K562 (cell line): ENCODE measurements at regions not wholly inside any gene's neighbourhood (a gene's known extent, or its start where the extent isn't known, plus 50 kb on each side); places are given as distances from the start of the nearest gene placed in this dataset.

Source experiments
- ATF7 ChIP-seq: fragments of 450-650 bp; IDR thresholded peaks from 2 replicates; pipeline ENCODE4 v1.7.1; 2014; ENCODE audit warnings: mild to moderate bottlenecking, moderate library complexity
- BRCA1 ChIP-seq, 2 experiments: fragments of 450-650 bp in 1 of 2; sonication (generic) in 1 of 2; formaldehyde crosslinking in 1 of 2; IDR thresholded peaks; 2 replicates each; pipeline versions ENCODE4 v1.5.0 to v1.6.1; 2017 to 2020; ENCODE audit warnings: mild to moderate bottlenecking in 1 of 2, missing genetic modification reagents in 1 of 2
- CREBBP ChIP-seq: IDR thresholded peaks from one replicate; pipeline ENCODE4 v1.6.1; 2012; ENCODE audit warnings: low read depth, mild to moderate bottlenecking, control low read depth, inconsistent platforms, low read length
- CTBP1 ChIP-seq: fragments of 450-650 bp; IDR thresholded peaks from 2 replicates; pipeline ENCODE4 v1.6.1; 2016; ENCODE audit warnings: borderline replicate concordance
- E2F4 ChIP-seq: sonication (generic); formaldehyde crosslinking; IDR thresholded peaks from 2 replicates; pipeline ENCODE4 v1.8.0; 2022; ENCODE audit warnings: mild to moderate bottlenecking, low read depth, missing genetic modification reagents
- GATA2 ChIP-seq: sonication (generic); formaldehyde crosslinking; IDR thresholded peaks from 2 replicates; pipeline ENCODE4 v1.4.0; 2020; ENCODE audit warnings: mild to moderate bottlenecking, missing genetic modification reagents
- GTF2A2 ChIP-seq: IDR thresholded peaks from 2 replicates; pipeline ENCODE4 v1.6.1; 2016; ENCODE audit warnings: mild to moderate bottlenecking, missing genetic modification characterization, missing compliant biosample characterization
- HDAC3 ChIP-seq: fragments of 450-650 bp; IDR thresholded peaks from 2 replicates; pipeline ENCODE4 v1.6.1; 2018; ENCODE audit warnings: borderline replicate concordance, mild to moderate bottlenecking, moderate library complexity; ENCODE audit not compliant: partially characterized antibody
- NCOA2 ChIP-seq, 2 experiments: fragments of 450-650 bp; IDR thresholded peaks; 2 replicates each; pipeline ENCODE4 v1.6.1; 2018; ENCODE audit warnings: mild to moderate bottlenecking in 2 of 2, moderate library complexity in 1 of 2; ENCODE audit not compliant: partially characterized antibody in 2 of 2
- NCOR1 ChIP-seq: fragments of 450-650 bp; IDR thresholded peaks from 2 replicates; pipeline ENCODE4 v1.6.1; 2016; ENCODE audit warnings: mild to moderate bottlenecking, moderate library complexity
- PHF20 ChIP-seq: fragments of 450-650 bp; IDR thresholded peaks from 2 replicates; pipeline ENCODE4 v1.6.1; 2018; ENCODE audit not compliant: partially characterized antibody
- POLR2G ChIP-seq: fragments of 200-400 bp; formaldehyde crosslinking; IDR thresholded peaks from 2 replicates; pipeline ENCODE4 v1.6.1; 2017; ENCODE audit warnings: low read depth, mild to moderate bottlenecking, antibody characterized with exemption, low read length, moderate library complexity
- POLR3A ChIP-seq: IDR thresholded peaks from 2 replicates; pipeline ENCODE4 v1.6.1; 2011; ENCODE audit warnings: borderline replicate concordance, mild to moderate bottlenecking, moderate library complexity; ENCODE audit not compliant: insufficient read length, insufficient read depth; ENCODE audit errors: extremely low read depth
- PTTG1 ChIP-seq: fragments of 450-650 bp; IDR thresholded peaks from 2 replicates; pipeline ENCODE4 v1.6.1; 2016; ENCODE audit warnings: low read depth, mild to moderate bottlenecking, missing genetic modification characterization, missing compliant biosample characterization
- SMAD2 ChIP-seq: fragments of 150-350 bp; IDR thresholded peaks from 2 replicates; pipeline ENCODE4 v1.6.1; 2014; ENCODE audit warnings: low read depth, mild to moderate bottlenecking, low read length
- SMARCC2 ChIP-seq: fragments of 450-650 bp; IDR thresholded peaks from 2 replicates; pipeline ENCODE4 v1.6.1; 2017; ENCODE audit warnings: antibody characterized with exemption, moderate library complexity, mild to moderate bottlenecking, low read depth
- TCF7L2 ChIP-seq: fragments of 150-350 bp; IDR thresholded peaks from 2 replicates; pipeline ENCODE4 v1.6.1; 2016; ENCODE audit warnings: low read depth, mild to moderate bottlenecking, low read length, moderate library complexity
- YY1 ChIP-seq, 3 experiments: IDR thresholded peaks; 2 replicates each; pipeline ENCODE4 v1.6.1; 2011; ENCODE audit warnings: low read length in 2 of 3, mild to moderate bottlenecking in 2 of 3, moderate library complexity in 2 of 3, borderline replicate concordance in 1 of 3, control low read depth in 1 of 3, low read depth in 1 of 3; ENCODE audit not compliant: insufficient read depth in 3 of 3, insufficient replicate concordance in 2 of 3, control insufficient read depth in 1 of 3, insufficient read length in 1 of 3; ENCODE audit errors: extremely low read depth in 1 of 3
- ZNF143 ChIP-seq: sonication (generic); formaldehyde crosslinking; IDR thresholded peaks from 2 replicates; pipeline ENCODE4 v1.9.0; 2022; ENCODE audit warnings: mild to moderate bottlenecking, missing genetic modification reagents
- ZNF174 ChIP-seq: fragments of 250-450 bp; sonication (Bioruptor Pico); IDR thresholded peaks from 2 replicates; pipeline ENCODE4 v1.4.0; 2020; ENCODE audit warnings: mild to moderate bottlenecking
- ZNF280B ChIP-seq: fragments of 250-450 bp; sonication (Bioruptor Pico); IDR thresholded peaks from 2 replicates; pipeline ENCODE4 v1.5.1; 2021; ENCODE audit warnings: mild to moderate bottlenecking
- ZNF696 ChIP-seq: fragments of 250-450 bp; sonication (Bioruptor Pico); conservative IDR thresholded peaks from 2 replicates; pipeline ENCODE4 v1.4.0; 2020; ENCODE audit warnings: mild to moderate bottlenecking, moderate library complexity
- ZNF717 ChIP-seq: fragments of 250-450 bp; sonication (Bioruptor Pico); IDR thresholded peaks from 2 replicates; pipeline ENCODE4 v1.5.0; 2021
- ZNF778 ChIP-seq: fragments of 450-650 bp; formaldehyde crosslinking; IDR thresholded peaks from 2 replicates; pipeline ENCODE4 v1.4.0; 2020; ENCODE audit warnings: mild to moderate bottlenecking, moderate library complexity
- ZNF79 ChIP-seq: fragments of 250-450 bp; sonication (Bioruptor Pico); IDR thresholded peaks from 2 replicates; pipeline ENCODE4 v1.4.0; 2020; ENCODE audit warnings: low read depth, mild to moderate bottlenecking, moderate library complexity
- TF ChIP-seq, protein P1 (sequence below): IDR thresholded peaks from 3 replicates; pipeline ENCODE4 v1.6.1; 2011; ENCODE audit warnings: borderline replicate concordance, mild to moderate bottlenecking; ENCODE audit not compliant: insufficient read length, insufficient read depth

DNA sequence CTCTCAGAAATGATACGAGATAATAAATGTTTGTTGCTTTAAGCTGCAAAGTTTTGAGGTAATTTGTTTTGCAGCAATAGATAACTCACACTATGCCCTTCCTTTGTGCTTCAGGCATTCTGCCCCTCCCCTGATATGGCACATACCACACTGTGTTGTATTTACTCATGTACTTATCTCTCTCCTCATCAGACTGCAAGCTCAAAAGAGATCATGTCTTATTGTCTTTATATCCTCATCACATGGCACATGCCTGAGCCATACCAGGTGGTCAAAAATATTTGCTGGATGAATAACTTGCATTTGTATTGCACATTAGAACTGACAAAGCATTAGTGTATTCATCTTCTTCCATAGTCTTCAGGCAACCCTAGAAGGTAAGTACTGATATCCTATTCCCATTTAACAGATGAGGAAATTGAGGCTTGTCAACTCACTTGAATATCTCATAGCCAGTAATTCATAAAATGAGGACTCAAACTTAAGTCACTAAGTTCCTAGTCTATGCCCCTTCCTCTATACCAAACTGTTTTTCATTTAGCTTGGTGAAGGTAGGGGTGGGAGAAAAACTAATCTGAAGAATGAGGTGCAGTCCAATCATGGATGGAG lies 83.9 kb upstream of the EED start (continued):
- TF ChIP-seq NCOA2 (IDR thresholded peaks at IDR 0.05; ENCODE audit: partially characterized antibody in 2 of 2) (no peak), GTF2A2 (tag) (no peak), CTBP1 (0 out of 2 replicates have a peak, but pooled peaks have one; percentile 14), ZNF174 (CRISPR knock-in tag) (no peak), SMAD2 (no peak), PHF20 (peak; percentile 54), YY1 (IDR thresholded peaks at IDR 0.05; ENCODE audit: borderline replicate concordance in 1 of 3, control insufficient read depth in 1 of 3, extremely low read depth in 1 of 3, insufficient read depth in 3 of 3, insufficient read length in 1 of 3, insufficient replicate concordance in 2 of 3, low read depth in 1 of 3, low read length in 2 of 3) (no peak), SMARCC2 (no peak), ZNF280B (CRISPR knock-in tag) (no peak), GATA2 (no peak), BRCA1 (IDR thresholded peaks at IDR 0.05) (no peak), BRCA1 (CRISPR knock-in tag; IDR thresholded peaks at IDR 0.05) (no peak), CREBBP (no peak), POLR3A (no peak), ATF7 (no peak), ZNF778 (no peak), HDAC3 (no peak), POLR2G (no peak), E2F4 (no peak), TCF7L2 (no peak), ZNF79 (no peak), ZNF717 (CRISPR knock-in tag) (no peak), PTTG1 (tag) (no peak), ZNF696 (no peak), ZNF143 (CRISPR knock-in tag) (no peak), NCOR1 (peak; percentile 22; the same call in 1 of the 2 replicates)
- TF ChIP-seq, protein P1, sequence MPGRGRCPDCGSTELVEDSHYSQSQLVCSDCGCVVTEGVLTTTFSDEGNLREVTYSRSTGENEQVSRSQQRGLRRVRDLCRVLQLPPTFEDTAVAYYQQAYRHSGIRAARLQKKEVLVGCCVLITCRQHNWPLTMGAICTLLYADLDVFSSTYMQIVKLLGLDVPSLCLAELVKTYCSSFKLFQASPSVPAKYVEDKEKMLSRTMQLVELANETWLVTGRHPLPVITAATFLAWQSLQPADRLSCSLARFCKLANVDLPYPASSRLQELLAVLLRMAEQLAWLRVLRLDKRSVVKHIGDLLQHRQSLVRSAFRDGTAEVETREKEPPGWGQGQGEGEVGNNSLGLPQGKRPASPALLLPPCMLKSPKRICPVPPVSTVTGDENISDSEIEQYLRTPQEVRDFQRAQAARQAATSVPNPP: no peak
